PFSK-1 (cell line): ENCODE measurements at regions not wholly inside any gene's neighbourhood (a gene's known extent, or its start where the extent isn't known, plus 50 kb on each side); places are given as distances from the start of the nearest gene placed in this dataset.

Experiments used
- FOXP2 ChIP-seq: optimal IDR thresholded peaks from 2 replicates; pipeline ENCODE3; 2011; ENCODE audit warnings: borderline replicate concordance, control low read depth, inconsistent platforms; ENCODE audit not compliant: insufficient read depth; ENCODE audit errors: extremely low read length, extremely low read depth
- POLR2AphosphoS5 ChIP-seq: IDR thresholded peaks from 2 replicates; pipeline ENCODE4 v1.6.1; 2012; ENCODE audit warnings: low read depth, mild to moderate bottlenecking, control low read depth, low read length, moderate library complexity
- SIN3A ChIP-seq: IDR thresholded peaks from 2 replicates; pipeline ENCODE4 v1.6.1; 2012; ENCODE audit warnings: mild to moderate bottlenecking, low read length, moderate library complexity, borderline replicate concordance; ENCODE audit not compliant: insufficient read depth
- TAF1 ChIP-seq: IDR thresholded peaks from 2 replicates; pipeline ENCODE4 v1.6.1; 2012; ENCODE audit warnings: low read length, control low read depth, borderline replicate concordance; ENCODE audit not compliant: insufficient read depth
- TF ChIP-seq, protein P1 (sequence below), 2 experiments: IDR thresholded peaks; 2 replicates each; pipeline versions ENCODE4 v1.6.1 to v1.8.0; 2011 to 2012; ENCODE audit warnings: low read depth in 2 of 2, low read length in 2 of 2, control low read depth in 1 of 2, inconsistent platforms in 1 of 2, mild to moderate bottlenecking in 1 of 2, moderate library complexity in 1 of 2; ENCODE audit not compliant: insufficient read depth in 1 of 2

- TF ChIP-seq FOXP2 (no peak), POLR2AphosphoS5 (no peak), TAF1 (no peak), SIN3A (no peak)
- TF ChIP-seq, protein P1, sequence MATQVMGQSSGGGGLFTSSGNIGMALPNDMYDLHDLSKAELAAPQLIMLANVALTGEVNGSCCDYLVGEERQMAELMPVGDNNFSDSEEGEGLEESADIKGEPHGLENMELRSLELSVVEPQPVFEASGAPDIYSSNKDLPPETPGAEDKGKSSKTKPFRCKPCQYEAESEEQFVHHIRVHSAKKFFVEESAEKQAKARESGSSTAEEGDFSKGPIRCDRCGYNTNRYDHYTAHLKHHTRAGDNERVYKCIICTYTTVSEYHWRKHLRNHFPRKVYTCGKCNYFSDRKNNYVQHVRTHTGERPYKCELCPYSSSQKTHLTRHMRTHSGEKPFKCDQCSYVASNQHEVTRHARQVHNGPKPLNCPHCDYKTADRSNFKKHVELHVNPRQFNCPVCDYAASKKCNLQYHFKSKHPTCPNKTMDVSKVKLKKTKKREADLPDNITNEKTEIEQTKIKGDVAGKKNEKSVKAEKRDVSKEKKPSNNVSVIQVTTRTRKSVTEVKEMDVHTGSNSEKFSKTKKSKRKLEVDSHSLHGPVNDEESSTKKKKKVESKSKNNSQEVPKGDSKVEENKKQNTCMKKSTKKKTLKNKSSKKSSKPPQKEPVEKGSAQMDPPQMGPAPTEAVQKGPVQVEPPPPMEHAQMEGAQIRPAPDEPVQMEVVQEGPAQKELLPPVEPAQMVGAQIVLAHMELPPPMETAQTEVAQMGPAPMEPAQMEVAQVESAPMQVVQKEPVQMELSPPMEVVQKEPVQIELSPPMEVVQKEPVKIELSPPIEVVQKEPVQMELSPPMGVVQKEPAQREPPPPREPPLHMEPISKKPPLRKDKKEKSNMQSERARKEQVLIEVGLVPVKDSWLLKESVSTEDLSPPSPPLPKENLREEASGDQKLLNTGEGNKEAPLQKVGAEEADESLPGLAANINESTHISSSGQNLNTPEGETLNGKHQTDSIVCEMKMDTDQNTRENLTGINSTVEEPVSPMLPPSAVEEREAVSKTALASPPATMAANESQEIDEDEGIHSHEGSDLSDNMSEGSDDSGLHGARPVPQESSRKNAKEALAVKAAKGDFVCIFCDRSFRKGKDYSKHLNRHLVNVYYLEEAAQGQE (IDR thresholded peaks at IDR 0.05; ENCODE audit: insufficient read depth in 1 of 2, low read depth in 2 of 2, low read length in 2 of 2) = no peak
Observed at GRCh38 chr6:144646093-144647056, 361.2 kb downstream of the UTRN start.

DNA sequence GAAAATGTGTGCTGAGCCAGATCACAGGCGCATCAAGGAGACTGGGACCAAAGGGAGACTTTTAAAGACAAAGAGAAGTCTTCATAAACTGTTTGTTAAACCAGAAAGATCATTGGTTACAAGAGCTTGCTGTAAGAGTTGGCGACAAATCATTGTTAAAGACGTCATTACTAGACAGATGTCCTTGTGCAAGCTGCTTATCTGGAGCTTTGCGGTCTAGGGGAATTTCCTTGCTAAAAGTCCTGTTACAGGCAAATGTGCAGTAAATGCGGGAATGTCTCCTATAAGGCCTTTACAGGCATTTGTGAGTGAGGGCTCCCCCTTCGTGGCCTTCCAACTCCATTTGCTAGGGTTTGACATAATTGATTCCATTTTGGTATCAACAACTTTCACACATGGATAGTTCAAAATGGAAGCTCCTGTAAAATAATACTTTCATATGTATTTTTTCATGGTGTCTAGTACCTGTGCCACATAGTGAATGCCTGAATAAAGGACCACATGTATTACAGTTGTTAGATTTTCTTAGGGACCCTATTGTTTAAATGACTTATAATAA lies 362.4 kb downstream of the UTRN start:
- TF ChIP-seq, protein P1 (IDR thresholded peaks at IDR 0.05; ENCODE audit: insufficient read depth in 1 of 2, low read depth in 2 of 2, low read length in 2 of 2) = no peak
- TF ChIP-seq TAF1 = no peak
- TF ChIP-seq POLR2AphosphoS5 = no peak
- TF ChIP-seq SIN3A = no peak
- TF ChIP-seq FOXP2 = no peak

- no peak for TF ChIP-seq TAF1
- TF ChIP-seq SIN3A = no peak
- no peak for TF ChIP-seq POLR2AphosphoS5
- TF ChIP-seq, protein P1 (IDR thresholded peaks at IDR 0.05; ENCODE audit: insufficient read depth in 1 of 2, low read depth in 2 of 2, low read length in 2 of 2) = no peak
- no peak for TF ChIP-seq FOXP2
Observed at GRCh38 chr6:144647971-144648651, 363.0 kb downstream of the UTRN start.

DNA sequence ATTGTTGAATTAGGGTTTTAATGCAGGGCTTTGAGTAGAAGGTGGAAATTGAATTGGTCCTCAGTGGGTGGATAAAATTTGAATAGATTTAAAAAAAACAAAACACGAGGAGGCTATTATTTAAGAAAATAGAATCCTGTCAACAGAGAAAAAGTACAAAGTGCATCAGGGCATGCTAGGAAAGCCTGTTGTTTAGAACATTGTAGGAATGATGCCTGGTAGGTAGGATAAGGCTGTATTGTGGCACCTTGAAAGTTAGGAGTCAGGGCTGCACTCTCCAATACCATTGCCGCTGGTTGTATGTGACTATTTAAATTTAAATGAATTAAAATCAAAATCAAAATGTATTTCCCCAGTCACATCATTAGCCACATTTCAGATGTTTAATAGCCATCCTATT lies 363.9 kb downstream of the UTRN start:
- TF ChIP-seq, protein P1 (IDR thresholded peaks at IDR 0.05; ENCODE audit: insufficient read depth in 1 of 2, low read depth in 2 of 2, low read length in 2 of 2) = no peak
- TF ChIP-seq POLR2AphosphoS5 (no peak), SIN3A (no peak), FOXP2 (no peak), TAF1 (no peak)
